ENCODE measurements at regions not wholly inside any gene's neighbourhood (a gene's known extent, or its start where the extent isn't known, plus 50 kb on each side); places are given as distances from the start of the nearest gene placed in this dataset.
"Not testable (repeated sequence)": the region's sequence is repeated elsewhere in the genome, so short reads cannot be mapped to it uniquely, and the experiment has no call there.

- TF ChIP-seq, protein P1, sequence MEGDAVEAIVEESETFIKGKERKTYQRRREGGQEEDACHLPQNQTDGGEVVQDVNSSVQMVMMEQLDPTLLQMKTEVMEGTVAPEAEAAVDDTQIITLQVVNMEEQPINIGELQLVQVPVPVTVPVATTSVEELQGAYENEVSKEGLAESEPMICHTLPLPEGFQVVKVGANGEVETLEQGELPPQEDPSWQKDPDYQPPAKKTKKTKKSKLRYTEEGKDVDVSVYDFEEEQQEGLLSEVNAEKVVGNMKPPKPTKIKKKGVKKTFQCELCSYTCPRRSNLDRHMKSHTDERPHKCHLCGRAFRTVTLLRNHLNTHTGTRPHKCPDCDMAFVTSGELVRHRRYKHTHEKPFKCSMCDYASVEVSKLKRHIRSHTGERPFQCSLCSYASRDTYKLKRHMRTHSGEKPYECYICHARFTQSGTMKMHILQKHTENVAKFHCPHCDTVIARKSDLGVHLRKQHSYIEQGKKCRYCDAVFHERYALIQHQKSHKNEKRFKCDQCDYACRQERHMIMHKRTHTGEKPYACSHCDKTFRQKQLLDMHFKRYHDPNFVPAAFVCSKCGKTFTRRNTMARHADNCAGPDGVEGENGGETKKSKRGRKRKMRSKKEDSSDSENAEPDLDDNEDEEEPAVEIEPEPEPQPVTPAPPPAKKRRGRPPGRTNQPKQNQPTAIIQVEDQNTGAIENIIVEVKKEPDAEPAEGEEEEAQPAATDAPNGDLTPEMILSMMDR (optimal IDR thresholded peaks at IDR 0.05 in 1 of 3, IDR thresholded peaks at IDR 0.05 in 1 of 3, conservative IDR thresholded peaks at IDR 0.05 in 1 of 3; ENCODE audit: extremely low read depth in 1 of 3, insufficient read depth in 2 of 3, low read length in 3 of 3) = not testable (repeated sequence)
- not testable (repeated sequence) for TF ChIP-seq EZH2 (IDR thresholded peaks at IDR 0.05; ENCODE audit: low read length)
Measured at GRCh38 chr10:4149460-4149859, 364.5 kb upstream of the KLF6 start.

Data from keratinocyte (primary cell).